SH-SY5Y (cell line): ENCODE measurements at regions not wholly inside any gene's neighbourhood (a gene's known extent, or its start where the extent isn't known, plus 50 kb on each side); places are given as distances from the start of the nearest gene placed in this dataset.

Experiments
- GATA2 ChIP-seq: IDR thresholded peaks from 2 replicates; pipeline ENCODE4 v1.6.1; 2011; ENCODE audit warnings: mild to moderate bottlenecking, low read depth, low read length
- GATA3 ChIP-seq: IDR thresholded peaks from 2 replicates; pipeline ENCODE4 v1.6.1; 2011; ENCODE audit warnings: low read depth, mild to moderate bottlenecking, low read length, moderate library complexity

- no peak for TF ChIP-seq GATA2
- no peak for TF ChIP-seq GATA3
These were observed 327.0 kb downstream of the NPHP4 start for GRCh38 chr1:5664906-5665875.
